ENCODE measurements at regions not wholly inside any gene's neighbourhood (a gene's known extent, or its start where the extent isn't known, plus 50 kb on each side); places are given as distances from the start of the nearest gene placed in this dataset.

- H3K36me3 ChIP-seq = no peaks in the 10 kb centered on the region
- H3K4me3 ChIP-seq = no peak overlapping the region
- TF ChIP-seq, protein P1, sequence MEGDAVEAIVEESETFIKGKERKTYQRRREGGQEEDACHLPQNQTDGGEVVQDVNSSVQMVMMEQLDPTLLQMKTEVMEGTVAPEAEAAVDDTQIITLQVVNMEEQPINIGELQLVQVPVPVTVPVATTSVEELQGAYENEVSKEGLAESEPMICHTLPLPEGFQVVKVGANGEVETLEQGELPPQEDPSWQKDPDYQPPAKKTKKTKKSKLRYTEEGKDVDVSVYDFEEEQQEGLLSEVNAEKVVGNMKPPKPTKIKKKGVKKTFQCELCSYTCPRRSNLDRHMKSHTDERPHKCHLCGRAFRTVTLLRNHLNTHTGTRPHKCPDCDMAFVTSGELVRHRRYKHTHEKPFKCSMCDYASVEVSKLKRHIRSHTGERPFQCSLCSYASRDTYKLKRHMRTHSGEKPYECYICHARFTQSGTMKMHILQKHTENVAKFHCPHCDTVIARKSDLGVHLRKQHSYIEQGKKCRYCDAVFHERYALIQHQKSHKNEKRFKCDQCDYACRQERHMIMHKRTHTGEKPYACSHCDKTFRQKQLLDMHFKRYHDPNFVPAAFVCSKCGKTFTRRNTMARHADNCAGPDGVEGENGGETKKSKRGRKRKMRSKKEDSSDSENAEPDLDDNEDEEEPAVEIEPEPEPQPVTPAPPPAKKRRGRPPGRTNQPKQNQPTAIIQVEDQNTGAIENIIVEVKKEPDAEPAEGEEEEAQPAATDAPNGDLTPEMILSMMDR (IDR thresholded peaks at IDR 0.05 in 4 of 5, conservative IDR thresholded peaks at IDR 0.05 in 1 of 5) = no peak
- no peak for TF ChIP-seq POLR2A (IDR thresholded peaks at IDR 0.05)
- in situ Hi-C loops (cut with MboI; ENCODE audit: low sequenced_read_pairs in 4 of 4) (no loop called here), intact Hi-C loops (cut with DNase I; ENCODE audit: low total_unique reads) (no loop called here)
- H3K27ac ChIP-seq = no peak overlapping the region
- H3K27me3 ChIP-seq = no peaks in the 10 kb centered on the region
- DNase-seq (no peak), ATAC-seq (no peak)
- no peaks in the 10 kb centered on the region for H3K9me3 ChIP-seq
- no peaks in the 10 kb centered on the region for H3K4me1 ChIP-seq
Observed at GRCh38 chr4:134425756-134426155, 224.2 kb upstream of the PABPC4L start.

GRCh38 chr4:134422776-134423175 lies 221.2 kb upstream of the PABPC4L start:
- no peak overlapping the region for H3K4me3 ChIP-seq
- H3K27ac ChIP-seq = no peak overlapping the region
- intact Hi-C loops (cut with DNase I; ENCODE audit: low total_unique reads) = no loop called here
- H3K36me3 ChIP-seq = no peaks in the 10 kb centered on the region
- no peaks in the 10 kb centered on the region for H3K4me1 ChIP-seq
- TF ChIP-seq, protein P1 (IDR thresholded peaks at IDR 0.05 in 4 of 5, conservative IDR thresholded peaks at IDR 0.05 in 1 of 5) = no peak
- no peak for TF ChIP-seq POLR2A (IDR thresholded peaks at IDR 0.05)
- no peaks in the 10 kb centered on the region for H3K27me3 ChIP-seq
- no peaks in the 10 kb centered on the region for H3K9me3 ChIP-seq
- DNase-seq (no peak), ATAC-seq (no peak)
- in situ Hi-C loops (cut with MboI; ENCODE audit: low sequenced_read_pairs in 4 of 4) = no loop called here

DNA sequence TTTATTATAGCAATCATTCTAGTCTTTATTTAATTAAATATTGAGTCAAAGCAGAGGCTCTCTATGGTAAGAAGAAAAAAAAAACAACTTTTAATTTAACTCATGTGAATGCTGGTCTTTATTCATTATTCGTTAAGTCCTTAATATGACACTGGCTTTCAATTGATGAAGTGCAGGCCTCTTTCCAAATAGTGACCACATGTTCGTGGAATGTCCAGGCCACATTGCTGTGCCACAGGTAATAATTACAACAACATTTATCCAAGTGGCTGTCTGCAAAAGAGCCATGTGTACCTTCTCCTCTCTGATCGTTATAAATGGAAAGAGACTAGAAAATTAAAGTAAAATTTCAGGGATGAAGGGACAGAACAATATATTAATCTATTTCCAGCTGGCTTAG lies 220.1 kb upstream of the PABPC4L start:
- no peak overlapping the region for H3K4me3 ChIP-seq
- H3K27ac ChIP-seq = no peak overlapping the region
- DNase-seq (no peak), ATAC-seq (no peak)
- H3K27me3 ChIP-seq = no peaks in the 10 kb centered on the region
- no peak for TF ChIP-seq POLR2A (IDR thresholded peaks at IDR 0.05)
- TF ChIP-seq, protein P1 (IDR thresholded peaks at IDR 0.05 in 4 of 5, conservative IDR thresholded peaks at IDR 0.05 in 1 of 5) = no peak
- in situ Hi-C loops (cut with MboI; ENCODE audit: low sequenced_read_pairs in 4 of 4) = no loop called here
- H3K4me1 ChIP-seq = no peaks in the 10 kb centered on the region
- intact Hi-C loops (cut with DNase I; ENCODE audit: low total_unique reads) = no loop called here
- H3K9me3 ChIP-seq = no peaks in the 10 kb centered on the region
- H3K36me3 ChIP-seq = no peaks in the 10 kb centered on the region

- in situ Hi-C loops (cut with MboI; ENCODE audit: low sequenced_read_pairs in 4 of 4) (no loop called here), intact Hi-C loops (cut with DNase I; ENCODE audit: low total_unique reads) (no loop called here)
- no peak for ATAC-seq
Observed at GRCh38 chr4:134408897-134409296, 207.3 kb upstream of the PABPC4L start.

DNA sequence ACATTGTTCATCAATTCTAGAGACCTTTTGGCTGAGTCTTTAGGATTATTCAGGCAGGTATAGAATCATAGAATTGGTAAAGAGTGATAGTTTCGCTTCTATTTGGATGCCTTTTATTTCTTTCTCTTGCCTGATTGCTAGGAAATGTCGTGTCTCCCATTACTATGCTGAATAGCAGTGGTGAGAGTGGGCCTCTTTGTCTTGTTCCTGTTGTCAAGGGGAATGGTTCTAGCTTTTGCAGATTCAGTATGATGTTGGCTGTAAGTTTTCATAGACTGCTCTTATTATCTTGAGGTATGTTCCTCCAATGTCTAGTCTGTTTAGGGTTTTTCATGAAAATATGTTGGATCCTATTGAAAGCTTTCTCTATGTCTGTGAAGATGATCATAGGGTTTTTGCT lies 200.2 kb upstream of the PABPC4L start:
- TF ChIP-seq POLR2A (IDR thresholded peaks at IDR 0.05) = no peak
- TF ChIP-seq, protein P1 (IDR thresholded peaks at IDR 0.05 in 4 of 5, conservative IDR thresholded peaks at IDR 0.05 in 1 of 5) = no peak
- ATAC-seq = no peak
- Histone ChIP-seq H3K27me3 (no peaks in the 10 kb centered on the region), H3K27ac (no peak overlapping the region), H3K4me1 (no peaks in the 10 kb centered on the region), H3K36me3 (no peaks in the 10 kb centered on the region), H3K4me3 (no peak overlapping the region), H3K9me3 (no peaks in the 10 kb centered on the region)
- intact Hi-C loops (cut with DNase I; ENCODE audit: low total_unique reads) = no loop called here
- DNase-seq = no peak
- in situ Hi-C loops (cut with MboI; ENCODE audit: low sequenced_read_pairs in 4 of 4) = no loop called here

More at GRCh38 chr4:134408897-134409296, 207.3 kb upstream of the PABPC4L start:
- no peak for DNase-seq
- Histone ChIP-seq H3K9me3 (no peaks in the 10 kb centered on the region), H3K4me1 (no peaks in the 10 kb centered on the region), H3K4me3 (no peak overlapping the region), H3K27me3 (no peaks in the 10 kb centered on the region), H3K36me3 (no peaks in the 10 kb centered on the region), H3K27ac (no peak overlapping the region)
- TF ChIP-seq, protein P1 (IDR thresholded peaks at IDR 0.05 in 4 of 5, conservative IDR thresholded peaks at IDR 0.05 in 1 of 5) = no peak
- TF ChIP-seq POLR2A (IDR thresholded peaks at IDR 0.05) = no peak

All from gastrocnemius medialis (tissue), 4 donors.